C4-2B (cell line): ENCODE measurements at regions not wholly inside any gene's neighbourhood (a gene's known extent, or its start where the extent isn't known, plus 50 kb on each side); places are given as distances from the start of the nearest gene placed in this dataset.
A peak's percentile ranks its signal among the peaks of the same experiment; 100 is the strongest.

Source experiments
- H3K27ac ChIP-seq: fragments of 450-650 bp; 2 replicates; pipeline ENCODE4 v1.5.1; 2017
- ZFX ChIP-seq: fragments of 450-650 bp; IDR thresholded peaks from 2 replicates; pipeline ENCODE4 v1.6.1; 2017
- TF ChIP-seq, protein P1 (sequence below): fragments of 450-650 bp; conservative IDR thresholded peaks from 2 replicates; pipeline ENCODE4 v1.5.1; 2017; ENCODE audit warnings: mild to moderate bottlenecking

DNA sequence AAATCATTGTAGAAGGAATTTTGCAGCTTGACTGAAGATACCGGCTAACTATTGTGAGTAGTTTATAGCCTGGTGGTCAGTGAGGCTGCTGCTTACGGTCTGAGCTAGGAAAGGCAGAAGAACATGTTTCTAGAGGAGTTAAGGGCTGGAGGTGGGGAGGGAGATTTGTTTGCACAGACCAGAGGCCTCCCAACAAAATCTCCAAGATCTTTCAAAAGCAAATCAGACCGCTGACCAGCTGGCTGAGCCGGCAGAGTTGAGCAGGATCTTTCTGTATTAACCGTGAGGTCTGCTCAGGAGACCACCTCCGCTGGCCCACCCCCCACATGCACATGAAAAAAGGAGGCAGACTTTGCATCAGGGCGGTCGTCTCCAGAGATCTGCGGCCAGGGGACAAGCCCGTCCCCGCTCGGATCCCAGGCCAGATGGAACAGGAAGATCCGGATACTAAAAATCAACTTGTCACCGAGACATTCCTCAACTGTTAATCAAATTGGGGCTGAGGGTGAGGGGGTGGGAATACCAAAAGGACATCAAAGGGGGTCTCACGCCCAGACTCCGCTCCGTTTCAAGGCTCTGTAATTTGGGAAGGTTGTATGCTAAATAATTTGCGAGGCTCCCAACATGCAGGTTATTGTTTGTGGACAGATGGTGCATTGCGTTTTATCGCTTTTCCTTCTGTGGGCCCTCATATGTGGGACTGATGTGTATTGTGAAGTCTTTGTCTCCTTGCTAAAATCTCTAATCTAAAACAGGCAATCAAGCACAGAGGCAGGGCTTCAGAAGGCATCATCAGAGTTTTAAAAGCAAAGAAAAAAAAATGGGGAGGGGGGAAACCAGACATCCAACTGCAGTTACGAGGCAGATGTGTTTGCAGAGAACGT is 319.0 kb downstream of the ZNF536 start:
- no peak overlapping the region for H3K27ac ChIP-seq
- TF ChIP-seq, protein P1, sequence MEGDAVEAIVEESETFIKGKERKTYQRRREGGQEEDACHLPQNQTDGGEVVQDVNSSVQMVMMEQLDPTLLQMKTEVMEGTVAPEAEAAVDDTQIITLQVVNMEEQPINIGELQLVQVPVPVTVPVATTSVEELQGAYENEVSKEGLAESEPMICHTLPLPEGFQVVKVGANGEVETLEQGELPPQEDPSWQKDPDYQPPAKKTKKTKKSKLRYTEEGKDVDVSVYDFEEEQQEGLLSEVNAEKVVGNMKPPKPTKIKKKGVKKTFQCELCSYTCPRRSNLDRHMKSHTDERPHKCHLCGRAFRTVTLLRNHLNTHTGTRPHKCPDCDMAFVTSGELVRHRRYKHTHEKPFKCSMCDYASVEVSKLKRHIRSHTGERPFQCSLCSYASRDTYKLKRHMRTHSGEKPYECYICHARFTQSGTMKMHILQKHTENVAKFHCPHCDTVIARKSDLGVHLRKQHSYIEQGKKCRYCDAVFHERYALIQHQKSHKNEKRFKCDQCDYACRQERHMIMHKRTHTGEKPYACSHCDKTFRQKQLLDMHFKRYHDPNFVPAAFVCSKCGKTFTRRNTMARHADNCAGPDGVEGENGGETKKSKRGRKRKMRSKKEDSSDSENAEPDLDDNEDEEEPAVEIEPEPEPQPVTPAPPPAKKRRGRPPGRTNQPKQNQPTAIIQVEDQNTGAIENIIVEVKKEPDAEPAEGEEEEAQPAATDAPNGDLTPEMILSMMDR: no peak
- TF ChIP-seq ZFX: no peak

DNA sequence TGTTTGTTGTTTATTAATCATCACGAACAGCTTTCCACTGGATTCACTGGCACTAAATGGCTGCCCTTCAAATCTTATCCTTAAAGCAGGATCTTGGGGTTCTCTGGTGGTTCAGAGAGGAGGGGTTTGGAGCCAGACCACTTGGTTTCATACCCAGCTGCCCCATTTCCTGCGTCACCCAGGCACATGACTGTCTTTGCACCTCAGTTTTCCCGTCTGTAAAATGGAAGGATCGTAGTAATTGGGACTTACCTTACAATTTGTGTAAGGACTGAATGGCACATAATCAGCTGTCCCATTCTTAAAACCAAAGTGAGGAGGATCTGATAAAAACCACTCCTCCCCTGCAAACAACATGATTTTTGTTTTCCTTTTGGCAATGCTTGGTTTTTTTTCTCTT is 318.3 kb downstream of the ZNF536 start:
- TF ChIP-seq, protein P1: no peak

DNA sequence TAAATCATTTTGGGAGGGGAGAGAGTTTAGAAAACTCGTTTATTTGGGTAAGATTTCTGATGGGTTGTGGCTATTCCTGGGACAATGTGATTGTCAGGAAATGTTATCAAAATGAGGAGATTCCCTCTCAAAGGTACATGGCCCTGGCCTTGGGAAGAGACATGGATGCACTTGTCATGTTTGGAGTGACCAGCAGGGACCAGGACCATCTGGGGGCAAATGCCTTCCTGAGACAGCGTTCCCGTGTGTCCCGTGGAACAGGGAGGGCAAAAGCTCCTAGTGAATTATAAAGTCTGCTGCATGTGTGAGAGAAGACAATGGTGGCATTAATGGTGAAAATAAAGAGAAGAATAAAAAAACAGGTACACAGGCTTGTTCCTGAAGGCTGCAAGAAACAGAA is 317.3 kb downstream of the ZNF536 start:
- TF ChIP-seq, protein P1: no peak; the same call in 1 of the 2 replicates
- no peak for TF ChIP-seq ZFX
- no peak overlapping the region for H3K27ac ChIP-seq

More for the DNA sequence above, 318.3 kb downstream of the ZNF536 start:
- H3K27ac ChIP-seq: no peak overlapping the region

DNA sequence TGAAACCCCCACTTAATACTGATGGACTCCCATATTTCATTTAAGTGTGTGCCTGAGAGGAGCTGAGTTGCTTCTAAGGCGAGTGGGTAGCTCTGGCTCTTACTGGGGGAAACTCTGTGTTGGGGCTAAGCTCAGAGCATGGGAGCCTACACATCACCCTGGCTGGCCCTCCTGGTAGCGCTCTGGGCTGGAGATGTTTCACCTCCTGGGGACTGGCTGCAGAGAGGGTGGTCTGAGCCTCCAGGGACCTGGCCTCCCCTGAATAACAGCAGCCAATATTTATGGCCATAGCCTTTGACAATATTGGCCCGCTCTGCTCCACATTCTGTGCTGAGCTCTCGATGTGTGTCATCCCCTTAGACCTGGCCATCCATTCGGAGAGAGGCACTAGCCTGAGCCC is 316.5 kb downstream of the ZNF536 start:
- no peak overlapping the region for H3K27ac ChIP-seq
- TF ChIP-seq ZFX: no peak
- TF ChIP-seq, protein P1: no peak

DNA sequence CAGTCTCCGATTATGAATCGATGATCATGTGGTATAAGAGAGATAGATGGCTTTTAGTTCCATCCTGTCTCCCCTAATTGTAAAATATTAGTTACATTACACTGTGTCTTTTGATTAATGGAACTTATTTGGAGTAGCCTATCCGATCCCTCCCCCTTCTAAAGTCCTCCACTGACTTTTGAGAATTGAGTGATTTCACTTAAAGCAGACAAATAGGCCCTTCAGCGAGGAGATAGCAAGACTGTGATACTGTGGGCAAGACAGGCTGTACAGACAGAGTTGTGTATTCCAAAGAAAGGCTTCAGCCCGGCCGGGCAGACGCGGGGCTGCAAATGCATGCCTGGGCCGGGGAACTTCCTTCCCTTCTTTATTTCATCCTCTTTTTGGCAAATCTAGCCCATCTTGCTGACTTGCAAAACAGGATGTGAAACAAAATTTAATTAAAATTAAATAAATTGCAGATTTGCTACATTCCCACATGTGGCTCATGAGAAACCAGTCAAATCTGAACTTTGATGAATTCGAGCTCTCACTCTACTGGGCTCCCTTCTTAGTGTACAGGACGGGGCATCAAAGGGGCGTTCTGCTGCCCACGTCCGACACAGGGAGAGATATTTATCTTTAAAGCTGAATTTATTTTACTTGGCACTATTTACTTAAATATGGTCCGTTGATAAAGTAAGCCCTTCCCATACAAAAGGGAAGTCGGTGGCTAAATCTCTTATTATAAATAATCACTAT is 314.8 kb downstream of the ZNF536 start:
- H3K27ac ChIP-seq: no peak overlapping the region
- TF ChIP-seq ZFX: no peak
- TF ChIP-seq, protein P1: no peak

DNA sequence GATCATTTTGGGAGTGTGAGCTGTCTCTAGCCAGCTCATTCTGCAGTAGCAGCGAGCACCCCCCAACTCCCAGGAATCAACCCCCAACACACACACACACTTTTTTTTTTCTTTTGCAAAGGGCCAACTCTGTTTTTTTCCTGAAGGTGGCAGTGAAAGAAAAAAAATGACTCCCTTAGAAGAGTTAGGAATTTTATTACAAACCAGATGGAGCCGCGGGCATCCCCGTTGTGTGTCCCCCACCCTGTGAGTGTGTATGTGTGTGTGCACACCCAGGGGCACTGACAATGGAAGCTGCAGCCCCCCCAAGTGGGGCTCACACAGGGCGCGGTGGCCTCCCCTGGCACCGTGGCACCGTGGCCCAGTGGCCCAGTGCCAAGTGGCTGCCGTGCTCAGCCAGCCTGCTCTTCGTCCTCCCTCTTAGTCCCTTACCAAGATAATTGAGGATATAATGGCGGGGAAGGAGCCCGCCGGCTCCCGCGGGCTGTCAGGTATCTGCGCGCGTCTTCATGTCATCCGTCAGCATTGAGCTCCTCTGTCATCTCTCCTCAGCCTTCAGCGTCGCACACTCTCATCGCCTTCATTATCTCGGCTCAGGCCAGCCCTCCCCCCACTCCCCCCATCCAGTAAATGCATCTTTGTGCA is 314.1 kb downstream of the ZNF536 start:
- TF ChIP-seq, protein P1: peak; percentile 31
- no peak for TF ChIP-seq ZFX

More for the DNA sequence above, 314.1 kb downstream of the ZNF536 start:
- H3K27ac ChIP-seq: no peak overlapping the region
